Parathyroid adenoma (tissue), 2 donors: ENCODE measurements at regions not wholly inside any gene's neighbourhood (a gene's known extent, or its start where the extent isn't known, plus 50 kb on each side); places are given as distances from the start of the nearest gene placed in this dataset.

ENCODE experiments used
- H2AFZ ChIP-seq: fragments of 300-600 bp; sonication (generic); one replicate; pipeline ENCODE4 v1.7.0; 2017; ENCODE audit warnings: antibody characterized with exemption, mild to moderate bottlenecking
- H3K27ac ChIP-seq: fragments of 300-600 bp; sonication (generic); one replicate; pipeline ENCODE4 v1.7.0; 2017
- H3K27me3 ChIP-seq: fragments of 300-600 bp; sonication (generic); one replicate; pipeline ENCODE4 v1.7.0; 2017; ENCODE audit warnings: low read length; ENCODE audit not compliant: control insufficient read depth, insufficient read depth
- H3K36me3 ChIP-seq: fragments of 300-600 bp; sonication (generic); one replicate; pipeline ENCODE4 v1.7.0; 2017; ENCODE audit warnings: low read length; ENCODE audit not compliant: control insufficient read depth, insufficient read depth
- H3K4me1 ChIP-seq: fragments of 300-600 bp; sonication (generic); one replicate; pipeline ENCODE4 v1.7.0; 2017; ENCODE audit warnings: control low read depth
- H3K4me2 ChIP-seq: fragments of 300-600 bp; sonication (generic); one replicate; pipeline ENCODE4 v1.7.0; 2017; ENCODE audit warnings: low read length
- H3K4me3 ChIP-seq: fragments of 300-600 bp; sonication (generic); one replicate; pipeline ENCODE4 v1.7.0; 2017; ENCODE audit warnings: low read depth, low read length
- H3K79me2 ChIP-seq: fragments of 300-600 bp; sonication (generic); one replicate; pipeline ENCODE4 v1.7.0; 2017; ENCODE audit warnings: control low read depth
- H3K9ac ChIP-seq: fragments of 300-600 bp; sonication (generic); one replicate; pipeline ENCODE4 v1.7.0; 2017; ENCODE audit warnings: mild to moderate bottlenecking
- H3K9me3 ChIP-seq: fragments of 300-600 bp; sonication (generic); one replicate; pipeline ENCODE4 v1.7.0; 2017; ENCODE audit warnings: low read length; ENCODE audit not compliant: control insufficient read depth
- TF ChIP-seq, protein P1 (sequence below): fragments of 300-600 bp; sonication (generic); IDR thresholded peaks from one replicate; pipeline ENCODE4 v1.7.0; 2017; ENCODE audit warnings: antibody characterized with exemption, mild to moderate bottlenecking
- donor health status: primary hyperparathyroidism.

DNA sequence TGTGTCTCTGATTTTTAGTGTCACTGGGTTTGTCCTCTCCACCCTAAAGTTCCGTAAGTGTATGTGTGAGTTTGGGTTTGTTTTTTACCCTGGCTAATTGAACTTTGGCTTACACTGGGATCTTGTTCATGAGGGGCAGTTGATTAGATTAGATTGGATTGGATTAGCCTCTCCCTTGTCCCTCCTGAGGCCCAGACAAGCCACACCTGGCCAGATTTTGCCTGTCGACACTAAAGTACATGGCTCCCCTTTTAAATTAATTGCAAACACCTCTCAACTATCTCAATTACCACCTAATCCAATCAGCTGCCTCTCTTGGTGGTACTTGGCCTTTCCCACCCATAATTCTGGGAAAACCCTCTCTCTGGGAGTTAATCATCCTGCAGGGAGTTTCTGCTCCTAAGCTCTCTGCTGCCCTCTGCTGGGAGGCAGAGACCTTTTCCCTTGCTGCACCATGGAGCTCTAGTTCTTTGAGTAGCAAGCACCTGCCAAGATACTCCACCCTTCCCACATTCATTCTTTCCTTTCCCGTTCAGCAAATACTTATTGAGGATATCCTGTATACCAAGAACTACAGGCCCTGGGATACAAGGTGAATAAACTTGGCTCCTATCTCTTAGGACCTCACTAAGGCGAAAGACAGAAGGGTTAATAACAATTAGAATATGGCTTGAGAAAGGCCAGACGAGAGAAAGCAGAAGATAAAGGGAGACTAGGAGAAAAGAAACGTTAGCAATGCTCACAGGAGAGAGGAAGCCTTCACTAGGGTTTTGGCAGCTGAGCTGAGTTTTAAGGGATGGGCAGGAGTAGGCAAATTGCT, 60.0 kb upstream of the MPHOSPH6 start:
- Histone ChIP-seq H3K9ac (no peak overlapping the region), H3K4me3 (no peak overlapping the region), H3K27ac (no peak overlapping the region), H3K4me2 (no peak overlapping the region), H3K9me3 (no peaks in the 10 kb centered on the region), H3K79me2 (no peaks in the 10 kb centered on the region), H3K4me1 (no peaks in the 10 kb centered on the region), H2AFZ (no peak overlapping the region), H3K36me3 (no peaks in the 10 kb centered on the region), H3K27me3 (no peaks in the 10 kb centered on the region)
- TF ChIP-seq, protein P1, sequence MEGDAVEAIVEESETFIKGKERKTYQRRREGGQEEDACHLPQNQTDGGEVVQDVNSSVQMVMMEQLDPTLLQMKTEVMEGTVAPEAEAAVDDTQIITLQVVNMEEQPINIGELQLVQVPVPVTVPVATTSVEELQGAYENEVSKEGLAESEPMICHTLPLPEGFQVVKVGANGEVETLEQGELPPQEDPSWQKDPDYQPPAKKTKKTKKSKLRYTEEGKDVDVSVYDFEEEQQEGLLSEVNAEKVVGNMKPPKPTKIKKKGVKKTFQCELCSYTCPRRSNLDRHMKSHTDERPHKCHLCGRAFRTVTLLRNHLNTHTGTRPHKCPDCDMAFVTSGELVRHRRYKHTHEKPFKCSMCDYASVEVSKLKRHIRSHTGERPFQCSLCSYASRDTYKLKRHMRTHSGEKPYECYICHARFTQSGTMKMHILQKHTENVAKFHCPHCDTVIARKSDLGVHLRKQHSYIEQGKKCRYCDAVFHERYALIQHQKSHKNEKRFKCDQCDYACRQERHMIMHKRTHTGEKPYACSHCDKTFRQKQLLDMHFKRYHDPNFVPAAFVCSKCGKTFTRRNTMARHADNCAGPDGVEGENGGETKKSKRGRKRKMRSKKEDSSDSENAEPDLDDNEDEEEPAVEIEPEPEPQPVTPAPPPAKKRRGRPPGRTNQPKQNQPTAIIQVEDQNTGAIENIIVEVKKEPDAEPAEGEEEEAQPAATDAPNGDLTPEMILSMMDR = peak; percentile 93

GRCh38 chr16:82226327-82226726, 56.3 kb upstream of the MPHOSPH6 start:
- Histone ChIP-seq H3K4me2 (no peak overlapping the region), H3K27me3 (no peaks in the 10 kb centered on the region), H3K9ac (no peak overlapping the region), H3K36me3 (no peaks in the 10 kb centered on the region), H3K4me1 (no peaks in the 10 kb centered on the region), H3K79me2 (no peaks in the 10 kb centered on the region), H3K9me3 (no peaks in the 10 kb centered on the region), H3K4me3 (no peak overlapping the region), H3K27ac (no peak overlapping the region), H2AFZ (no peak overlapping the region)
- TF ChIP-seq, protein P1 = no peak

- H3K9me3 ChIP-seq = no peaks in the 10 kb centered on the region
- H3K4me2 ChIP-seq = no peak overlapping the region
- no peak overlapping the region for H3K27ac ChIP-seq
- no peak overlapping the region for H2AFZ ChIP-seq
- no peaks in the 10 kb centered on the region for H3K4me1 ChIP-seq
- no peak overlapping the region for H3K9ac ChIP-seq
- H3K79me2 ChIP-seq = no peaks in the 10 kb centered on the region
- H3K27me3 ChIP-seq = no peaks in the 10 kb centered on the region
- TF ChIP-seq, protein P1 = no peak
- no peak overlapping the region for H3K4me3 ChIP-seq
- H3K36me3 ChIP-seq = no peaks in the 10 kb centered on the region
Observed at GRCh38 chr16:82224821-82225220, 54.8 kb upstream of the MPHOSPH6 start.

- Histone ChIP-seq H3K9ac (no peak overlapping the region), H3K4me3 (no peak overlapping the region), H2AFZ (no peak overlapping the region), H3K27ac (no peak overlapping the region), H3K27me3 (no peaks in the 10 kb centered on the region), H3K79me2 (no peaks in the 10 kb centered on the region), H3K4me1 (no peaks in the 10 kb centered on the region), H3K4me2 (no peak overlapping the region), H3K36me3 (no peaks in the 10 kb centered on the region), H3K9me3 (no peaks in the 10 kb centered on the region)
- TF ChIP-seq, protein P1 = no peak
Observed at GRCh38 chr16:82220541-82220940, 50.5 kb upstream of the MPHOSPH6 start.
